H9 (cell line): ENCODE measurements at regions not wholly inside any gene's neighbourhood (a gene's known extent, or its start where the extent isn't known, plus 50 kb on each side); places are given as distances from the start of the nearest gene placed in this dataset.

Experiments
- DNase-seq: peaks from one replicate; pipeline ENCODE4 v3.0.0-alpha.2; 2017
- H2AFZ ChIP-seq: one replicate; pipeline ENCODE4 v1.6.1; 2013; ENCODE audit warnings: mild to moderate bottlenecking, low read length, control low read depth, moderate library complexity
- H2AK5ac ChIP-seq: 2 replicates; pipeline ENCODE4 v1.6.1; 2013; ENCODE audit warnings: low read length, control low read depth, mixed read lengths; ENCODE audit not compliant: insufficient read length
- H2BK120ac ChIP-seq: one replicate; pipeline ENCODE4 v1.6.1; 2013; ENCODE audit warnings: low read depth, mild to moderate bottlenecking, low read length, control low read depth, inconsistent platforms; ENCODE audit not compliant: poor library complexity, severe bottlenecking
- H2BK12ac ChIP-seq: 2 replicates; pipeline ENCODE4 v1.6.1; 2013; ENCODE audit warnings: low read length, control low read depth, mixed read lengths, low read depth; ENCODE audit not compliant: insufficient read length
- H2BK15ac ChIP-seq: 2 replicates; pipeline ENCODE4 v1.6.1; 2013; ENCODE audit warnings: low read depth, low read length, control low read depth
- H2BK20ac ChIP-seq: one replicate; pipeline ENCODE4 v1.6.1; 2013; ENCODE audit warnings: low read depth, mild to moderate bottlenecking, low read length, control low read depth, inconsistent platforms; ENCODE audit not compliant: poor library complexity, severe bottlenecking
- H2BK5ac ChIP-seq: 2 replicates; pipeline ENCODE4 v1.6.1; 2013; ENCODE audit warnings: low read length, control low read depth, mixed read lengths; ENCODE audit not compliant: insufficient read length
- H3K14ac ChIP-seq: 2 replicates; pipeline ENCODE4 v1.6.1; 2013; ENCODE audit warnings: low read length, control low read depth; ENCODE audit not compliant: insufficient read depth
- H3K18ac ChIP-seq: 2 replicates; pipeline ENCODE4 v1.6.1; 2013; ENCODE audit warnings: low read depth, mild to moderate bottlenecking, mixed read lengths, low read length, control low read depth; ENCODE audit not compliant: insufficient read length
- H3K23ac ChIP-seq: 2 replicates; pipeline ENCODE4 v1.6.1; 2013; ENCODE audit warnings: low read length, control low read depth, mixed read lengths, low read depth; ENCODE audit not compliant: insufficient read length
- H3K23me2 ChIP-seq: 2 replicates; pipeline ENCODE4 v1.6.1; 2013; ENCODE audit warnings: low read depth, mild to moderate bottlenecking, mixed read lengths, low read length, control low read depth; ENCODE audit not compliant: insufficient read length, poor library complexity, severe bottlenecking
- H3K27ac ChIP-seq: 2 replicates; pipeline ENCODE4 v1.5.1; 2013; ENCODE audit warnings: low read length, control low read depth, mixed read lengths, low read depth; ENCODE audit not compliant: insufficient read length
- H3K27me3 ChIP-seq: 2 replicates; pipeline ENCODE4 v1.6.1; 2013; ENCODE audit warnings: low read length, control low read depth, inconsistent platforms; ENCODE audit not compliant: insufficient read depth
- H3K4ac ChIP-seq: 2 replicates; pipeline ENCODE4 v1.6.1; 2013; ENCODE audit warnings: low read depth, mild to moderate bottlenecking, control low read depth, inconsistent platforms, low read length, moderate library complexity
- H3K4me1 ChIP-seq: 2 replicates; pipeline ENCODE4 v1.6.1; 2013; ENCODE audit warnings: low read length, control low read depth, inconsistent platforms; ENCODE audit not compliant: insufficient read depth
- H3K4me2 ChIP-seq: 2 replicates; pipeline ENCODE4 v1.6.1; 2013; ENCODE audit warnings: low read length, control low read depth, mixed read lengths; ENCODE audit not compliant: insufficient read length, insufficient read depth
- H3K56ac ChIP-seq: 2 replicates; pipeline ENCODE4 v1.6.1; 2013; ENCODE audit warnings: low read depth, mild to moderate bottlenecking, mixed read lengths, low read length, control low read depth; ENCODE audit not compliant: insufficient read length
- H3K79me1 ChIP-seq: 2 replicates; pipeline ENCODE4 v1.6.1; 2013; ENCODE audit warnings: low read depth, mild to moderate bottlenecking, moderate library complexity, low read length, control low read depth, inconsistent platforms; ENCODE audit not compliant: insufficient read depth, poor library complexity, severe bottlenecking
- H3K79me2 ChIP-seq: 2 replicates; pipeline ENCODE4 v1.6.1; 2013; ENCODE audit warnings: low read length, control low read depth, inconsistent platforms; ENCODE audit not compliant: insufficient read depth
- H3K9ac ChIP-seq: 2 replicates; pipeline ENCODE4 v1.6.1; 2013; ENCODE audit warnings: low read length, control low read depth, mixed read lengths; ENCODE audit not compliant: insufficient read length; ENCODE audit errors: extremely low read depth
- H3K9me3 ChIP-seq: one replicate; pipeline ENCODE4 v1.6.1; 2013; ENCODE audit warnings: low read depth, low read length, inconsistent platforms; ENCODE audit not compliant: control insufficient read depth
- H3T11ph ChIP-seq: one replicate; pipeline ENCODE4 v1.6.1; 2013; ENCODE audit warnings: mild to moderate bottlenecking, low read length, control low read depth, inconsistent platforms
- H4K20me1 ChIP-seq: one replicate; pipeline ENCODE4 v1.6.1; 2013; ENCODE audit not compliant: control insufficient read depth, insufficient read length, insufficient read depth
- H4K5ac ChIP-seq: 2 replicates; pipeline ENCODE4 v1.6.1; 2013; ENCODE audit warnings: low read depth, mild to moderate bottlenecking, mixed read lengths, low read length, control low read depth; ENCODE audit not compliant: insufficient read length
- H4K8ac ChIP-seq: replicated peaks from 2 replicates; pipeline ENCODE4 v1.6.1; 2013; ENCODE audit warnings: low read length, control low read depth, mixed read lengths, low read depth; ENCODE audit not compliant: insufficient read length
- H4K91ac ChIP-seq: 2 replicates; pipeline ENCODE4 v1.6.1; 2013; ENCODE audit warnings: low read depth, mild to moderate bottlenecking, moderate library complexity, mixed read lengths, low read length, control low read depth; ENCODE audit not compliant: insufficient read length
- H3K27ac Mint-ChIP-seq, 3 experiments: 2 replicates in 2 of 3; 3 replicates in 1 of 3; pipeline ENCODE4 v1.8.0; 2020 to 2021; ENCODE audit warnings: mixed read lengths in 3 of 3, mild to moderate bottlenecking in 1 of 3, moderate library complexity in 1 of 3
- H3K27me3 Mint-ChIP-seq: 2 replicates; pipeline ENCODE4 v1.8.0; 2021; ENCODE audit warnings: low read depth, mild to moderate bottlenecking, moderate library complexity, mixed read lengths
- H3K36me3 Mint-ChIP-seq, 3 experiments: 2 replicates in 2 of 3; 3 replicates in 1 of 3; pipeline ENCODE4 v1.8.0; 2020 to 2021; ENCODE audit warnings: low read depth in 3 of 3, mixed read lengths in 3 of 3; ENCODE audit not compliant: insufficient read depth in 1 of 3
- H3K4me1 Mint-ChIP-seq, 2 experiments: 2 replicates each; pipeline ENCODE4 v1.8.0; 2020; ENCODE audit warnings: mixed read lengths in 2 of 2
- H3K4me3 Mint-ChIP-seq, 2 experiments: 2 replicates in 1 of 2; 3 replicates in 1 of 2; pipeline ENCODE4 v1.8.0; 2020 to 2021; ENCODE audit warnings: mild to moderate bottlenecking in 2 of 2, mixed read lengths in 2 of 2, moderate library complexity in 1 of 2
- H3K9me3 Mint-ChIP-seq, 2 experiments: 2 replicates in 1 of 2; 3 replicates in 1 of 2; pipeline ENCODE4 v1.8.0; 2020; ENCODE audit warnings: mild to moderate bottlenecking in 2 of 2, mixed read lengths in 2 of 2, moderate library complexity in 1 of 2
- WGBS: extraction: QIAGEN DNeasy Blood & Tissue Kit; methylation state at CpG from one replicate; pipeline ENCODE4 v1.1.7; 2013; ENCODE audit warnings: missing lambda C conversion rate, low lambda C conversion rate, mixed read lengths; ENCODE audit not compliant: insufficient read length; ENCODE audit errors: extremely low coverage; 5-methylcytosine and 5-hydroxymethylcytosine counted together
- TF ChIP-seq, protein P1 (sequence below): fragments of 200-600 bp; sonication (generic); conservative IDR thresholded peaks from 3 replicates; pipeline ENCODE4 v1.8.0; 2021; ENCODE audit warnings: antibody characterized with exemption, mild to moderate bottlenecking

- no peak overlapping the region for H3K27ac ChIP-seq
- H3K56ac ChIP-seq = no peak overlapping the region
- no peaks in the 10 kb centered on the region for H3K79me1 ChIP-seq
- no peak overlapping the region for H4K8ac ChIP-seq
- peak overlapping the region in 1 of 3 experiments; percentile 52; a peak in 1 of 7 replicates for H3K27ac Mint-ChIP-seq
- H2BK15ac ChIP-seq = no peak overlapping the region
- H3K14ac ChIP-seq = peak overlapping the region; percentile 25; the same call in 1 of the 2 replicates
- H4K5ac ChIP-seq = no peak overlapping the region
- no peaks in the 10 kb centered on the region for H3K79me2 ChIP-seq
- no peak overlapping the region for H3T11ph ChIP-seq
- no peak overlapping the region for H2BK5ac ChIP-seq
- TF ChIP-seq, protein P1, sequence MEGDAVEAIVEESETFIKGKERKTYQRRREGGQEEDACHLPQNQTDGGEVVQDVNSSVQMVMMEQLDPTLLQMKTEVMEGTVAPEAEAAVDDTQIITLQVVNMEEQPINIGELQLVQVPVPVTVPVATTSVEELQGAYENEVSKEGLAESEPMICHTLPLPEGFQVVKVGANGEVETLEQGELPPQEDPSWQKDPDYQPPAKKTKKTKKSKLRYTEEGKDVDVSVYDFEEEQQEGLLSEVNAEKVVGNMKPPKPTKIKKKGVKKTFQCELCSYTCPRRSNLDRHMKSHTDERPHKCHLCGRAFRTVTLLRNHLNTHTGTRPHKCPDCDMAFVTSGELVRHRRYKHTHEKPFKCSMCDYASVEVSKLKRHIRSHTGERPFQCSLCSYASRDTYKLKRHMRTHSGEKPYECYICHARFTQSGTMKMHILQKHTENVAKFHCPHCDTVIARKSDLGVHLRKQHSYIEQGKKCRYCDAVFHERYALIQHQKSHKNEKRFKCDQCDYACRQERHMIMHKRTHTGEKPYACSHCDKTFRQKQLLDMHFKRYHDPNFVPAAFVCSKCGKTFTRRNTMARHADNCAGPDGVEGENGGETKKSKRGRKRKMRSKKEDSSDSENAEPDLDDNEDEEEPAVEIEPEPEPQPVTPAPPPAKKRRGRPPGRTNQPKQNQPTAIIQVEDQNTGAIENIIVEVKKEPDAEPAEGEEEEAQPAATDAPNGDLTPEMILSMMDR = no peak
- H3K23ac ChIP-seq = no peak overlapping the region
- no peak overlapping the region for H3K4ac ChIP-seq
- H2AFZ ChIP-seq = no peak overlapping the region
- H3K4me1 Mint-ChIP-seq = peaks cover 39 to 42% of the 10 kb centered on the region in 2 experiments
- no peaks in the 10 kb centered on the region for H3K27me3 ChIP-seq
- no peak overlapping the region for H2AK5ac ChIP-seq
- no peak overlapping the region for H3K4me2 ChIP-seq
- no peaks in the 10 kb centered on the region for H3K36me3 Mint-ChIP-seq
- H3K9me3 ChIP-seq = no peaks in the 10 kb centered on the region
- no peak overlapping the region for H3K4me3 Mint-ChIP-seq
- H3K27me3 Mint-ChIP-seq = peaks cover 30% of the 10 kb centered on the region
- no peak overlapping the region for H3K18ac ChIP-seq
- H3K9me3 Mint-ChIP-seq = no peaks in the 10 kb centered on the region; a peak in 1 of 5 replicates
- no peak overlapping the region for H4K91ac ChIP-seq
- H4K20me1 ChIP-seq = no peaks in the 10 kb centered on the region
- H3K4me1 ChIP-seq = peaks cover 12% of the 10 kb centered on the region; the same call in 1 of the 2 replicates
- H2BK20ac ChIP-seq = no peak overlapping the region
- no peak for DNase-seq
- H3K23me2 ChIP-seq = no peaks in the 10 kb centered on the region
- no peak overlapping the region for H2BK12ac ChIP-seq
- WGBS = no CpG with 5 or more reads among the region's 27 CpGs
- no peak overlapping the region for H3K9ac ChIP-seq
- no peak overlapping the region for H2BK120ac ChIP-seq
Observed at GRCh38 chr10:78963074-78964034, 105.4 kb upstream of the ZMIZ1 start.
